Tibial artery (tissue), 4 donors: ENCODE measurements at regions not wholly inside any gene's neighbourhood (a gene's known extent, or its start where the extent isn't known, plus 50 kb on each side); places are given as distances from the start of the nearest gene placed in this dataset.
"Not testable (repeated sequence)": the region's sequence is repeated elsewhere in the genome, so short reads cannot be mapped to it uniquely, and the experiment has no call there.

Experiments
- DNase-seq, 2 donors: peaks; one replicate each; pipeline ENCODE4 v3.0.0-alpha.2; 2019
- H3K27ac ChIP-seq, 2 donors: fragments of 200-600 bp; sonication (generic) in 1 of 2; 1 replicate in 1 of 2; 2 replicates in 1 of 2; pipeline ENCODE4 v1.5.1; 2018 to 2019; ENCODE audit warnings: mild to moderate bottlenecking in 1 of 2
- H3K27me3 ChIP-seq, 2 donors: fragments of 200-600 bp; sonication (generic) in 1 of 2; one replicate each; pipeline versions ENCODE4 v1.5.1 to v1.6.0; 2016 to 2019
- H3K36me3 ChIP-seq, 3 donors: fragments of 200-600 bp; sonication (generic) in 2 of 3; one replicate each; pipeline ENCODE4 v1.5.1; 2016 to 2019; ENCODE audit warnings: mild to moderate bottlenecking in 2 of 3
- H3K4me1 ChIP-seq, 4 donors: fragments of 200-600 bp; sonication (generic) in 2 of 4; 1 replicate in 3 of 4; 2 replicates in 1 of 4; pipeline ENCODE4 v1.5.1; 2016 to 2019
- H3K4me3 ChIP-seq, 2 donors: fragments of 200-600 bp; sonication (generic) in 1 of 2; 1 replicate in 1 of 2; 2 replicates in 1 of 2; pipeline ENCODE4 v1.5.1; 2018 to 2019; ENCODE audit warnings: mild to moderate bottlenecking in 2 of 2
- H3K9me3 ChIP-seq, 3 donors: fragments of 200-600 bp; sonication (generic) in 1 of 3; one replicate each; pipeline ENCODE4 v1.5.1; 2016 to 2019
- CTCF ChIP-seq, 2 experiments: fragments of 200-600 bp in 1 of 2; fragments of 450-650 bp in 1 of 2; IDR thresholded peaks; one replicate each; pipeline ENCODE4 v1.5.1; 2017 to 2019; ENCODE audit warnings: antibody characterized with exemption in 2 of 2, mild to moderate bottlenecking in 1 of 2, moderate library complexity in 1 of 2
- intact Hi-C: fragments of 100-400 bp; cut with DNase I; formaldehyde crosslinking; loops from one replicate; pipeline ENCODE4 v1.15.0; 2023; ENCODE audit warnings: low total_unique reads

- Histone ChIP-seq H3K4me1 (peaks cover 0 to 17% (median 3%) of the 10 kb centered on the region in 4 donors), H3K27ac (no peak overlapping the region), H3K9me3 (no peaks in the 10 kb centered on the region), H3K36me3 (no peaks in the 10 kb centered on the region), H3K27me3 (no peaks in the 10 kb centered on the region), H3K4me3 (no peak overlapping the region)
- TF ChIP-seq CTCF (IDR thresholded peaks at IDR 0.05), result no peak
- intact Hi-C loops, result no loop called here
- DNase-seq, result no peak
These were observed 576.6 kb downstream of the ADGRL2 start for GRCh38 chr1:82377201-82377884.

- intact Hi-C loops, result no loop called here
- Histone ChIP-seq H3K4me3 (no peak overlapping the region), H3K27me3 (no peaks in the 10 kb centered on the region), H3K36me3 (no peaks in the 10 kb centered on the region), H3K4me1 (peaks cover 0 to 24% (median 3%) of the 10 kb centered on the region in 4 donors), H3K9me3 (no peaks in the 10 kb centered on the region), H3K27ac (no peak overlapping the region)
- no peak for TF ChIP-seq CTCF (IDR thresholded peaks at IDR 0.05)
- DNase-seq, result no peak
These were observed 573.0 kb downstream of the ADGRL2 start for GRCh38 chr1:82373710-82374109.

- no peak overlapping the region for H3K27ac ChIP-seq
- H3K4me3 ChIP-seq, result no peak overlapping the region
- H3K27me3 ChIP-seq, result no peaks in the 10 kb centered on the region
- no peak for DNase-seq
- intact Hi-C loops, result no loop called here
- no peaks in the 10 kb centered on the region for H3K36me3 ChIP-seq
- peaks cover 0 to 14% (median 0%) of the 10 kb centered on the region in 4 donors for H3K4me1 ChIP-seq
- no peak for TF ChIP-seq CTCF (IDR thresholded peaks at IDR 0.05)
- no peaks in the 10 kb centered on the region for H3K9me3 ChIP-seq
These were observed 571.2 kb downstream of the ADGRL2 start for GRCh38 chr1:82371844-82372498.

- Histone ChIP-seq H3K36me3 (no peaks in the 10 kb centered on the region), H3K27me3 (no peaks in the 10 kb centered on the region), H3K9me3 (no peaks in the 10 kb centered on the region), H3K4me1 (peaks cover 0 to 9% (median 0%) of the 10 kb centered on the region in 4 donors), H3K27ac (no peak overlapping the region), H3K4me3 (no peak overlapping the region)
- no peak for DNase-seq
- TF ChIP-seq CTCF (IDR thresholded peaks at IDR 0.05), result no peak
- intact Hi-C loops, result no loop called here
These were observed 566.7 kb downstream of the ADGRL2 start for GRCh38 chr1:82367456-82367855.

GRCh38 chr1:82366689-82367088, 566.0 kb downstream of the ADGRL2 start:
- H3K36me3 ChIP-seq, result no peaks in the 10 kb centered on the region
- H3K27me3 ChIP-seq, result no peaks in the 10 kb centered on the region
- no peaks in the 10 kb centered on the region for H3K9me3 ChIP-seq
- no peak for DNase-seq
- intact Hi-C loops, result no loop called here
- no peak overlapping the region for H3K4me3 ChIP-seq
- H3K4me1 ChIP-seq, result peaks cover 0 to 1% (median 0%) of the 10 kb centered on the region in 4 donors
- no peak overlapping the region for H3K27ac ChIP-seq
- TF ChIP-seq CTCF (IDR thresholded peaks at IDR 0.05), result no peak

GRCh38 chr1:82359541-82359940, 558.8 kb downstream of the ADGRL2 start:
- intact Hi-C loops, H3K4me1 ChIP-seq, DNase-seq, H3K27ac ChIP-seq, H3K9me3 ChIP-seq, H3K36me3 ChIP-seq, H3K27me3 ChIP-seq, H3K4me3 ChIP-seq: not testable (repeated sequence)

GRCh38 chr1:82358706-82359105, 558.0 kb downstream of the ADGRL2 start:
- H3K27ac ChIP-seq, H3K9me3 ChIP-seq, H3K27me3 ChIP-seq, H3K4me3 ChIP-seq, H3K36me3 ChIP-seq, H3K4me1 ChIP-seq, DNase-seq, intact Hi-C loops: not testable (repeated sequence)

- H3K27ac ChIP-seq, intact Hi-C loops, H3K9me3 ChIP-seq, H3K36me3 ChIP-seq, H3K27me3 ChIP-seq, DNase-seq, H3K4me1 ChIP-seq, H3K4me3 ChIP-seq: not testable (repeated sequence)
These were observed 553.8 kb downstream of the ADGRL2 start for GRCh38 chr1:82354546-82354945.
